Skeletal muscle cell (primary cell): ENCODE measurements at regions not wholly inside any gene's neighbourhood (a gene's known extent, or its start where the extent isn't known, plus 50 kb on each side); places are given as distances from the start of the nearest gene placed in this dataset.
"Not testable (repeated sequence)": the region's sequence is repeated elsewhere in the genome, so short reads cannot be mapped to it uniquely, and the experiment has no call there.

Experiments used
- DNase-seq: peaks from one replicate; pipeline ENCODE4 v3.0.0-alpha.2; 2010; ENCODE audit warnings: low read depth
- H3K4me3 ChIP-seq: 2 replicates; pipeline ENCODE4 v1.5.1; 2011; ENCODE audit warnings: low read depth, mild to moderate bottlenecking, control low read depth, low read length, moderate library complexity

DNA sequence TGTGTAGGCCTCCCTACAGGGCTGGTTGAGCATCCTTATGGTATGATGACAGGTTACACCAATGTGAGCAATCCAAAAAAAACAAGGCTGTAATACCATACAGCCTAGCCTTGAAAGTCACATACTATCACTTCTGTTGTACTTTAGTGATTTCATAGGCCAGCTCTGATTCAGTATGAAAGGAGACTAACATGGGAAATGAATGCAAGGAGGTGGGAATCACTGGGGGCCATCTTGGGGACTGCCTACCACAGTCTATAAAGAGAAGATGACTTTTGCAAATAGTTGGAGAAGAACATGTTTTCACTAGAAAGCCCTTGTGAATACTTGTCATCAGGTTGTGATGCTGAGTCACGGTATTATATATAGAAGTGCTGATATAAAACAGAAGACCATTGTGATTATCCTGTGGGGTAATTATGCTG lies 270.7 kb downstream of the S1PR1 start:
- H3K4me3 ChIP-seq = no peak overlapping the region
- DNase-seq = peak; percentile 65

GRCh38 chr1:101508913-101509312 lies 272.1 kb downstream of the S1PR1 start:
- DNase-seq = no peak

DNA sequence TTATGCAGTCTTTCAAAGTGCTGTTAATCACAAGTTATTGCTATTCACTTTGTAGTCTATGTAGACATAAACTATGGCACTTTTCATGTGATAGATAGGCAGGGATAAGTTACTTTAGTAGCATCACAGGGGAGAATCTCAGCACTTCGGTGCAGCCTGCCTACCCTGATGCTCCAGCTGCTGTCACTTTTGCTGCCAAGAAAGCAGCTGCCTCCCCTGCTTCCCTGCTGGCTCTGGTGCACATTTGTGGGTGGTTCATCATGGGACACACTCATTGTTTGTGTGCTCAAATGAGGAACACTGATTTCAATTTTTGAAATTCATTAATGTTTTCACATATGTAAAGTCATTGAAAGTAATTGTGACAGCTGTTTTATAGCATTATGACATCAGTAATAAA lies 272.6 kb downstream of the S1PR1 start:
- no peak for DNase-seq
- no peak overlapping the region for H3K4me3 ChIP-seq

More at GRCh38 chr1:101508913-101509312, 272.1 kb downstream of the S1PR1 start:
- H3K4me3 ChIP-seq = no peak overlapping the region

GRCh38 chr1:101511202-101511891 lies 274.5 kb downstream of the S1PR1 start:
- H3K4me3 ChIP-seq = no peak overlapping the region
- DNase-seq = no peak

DNA sequence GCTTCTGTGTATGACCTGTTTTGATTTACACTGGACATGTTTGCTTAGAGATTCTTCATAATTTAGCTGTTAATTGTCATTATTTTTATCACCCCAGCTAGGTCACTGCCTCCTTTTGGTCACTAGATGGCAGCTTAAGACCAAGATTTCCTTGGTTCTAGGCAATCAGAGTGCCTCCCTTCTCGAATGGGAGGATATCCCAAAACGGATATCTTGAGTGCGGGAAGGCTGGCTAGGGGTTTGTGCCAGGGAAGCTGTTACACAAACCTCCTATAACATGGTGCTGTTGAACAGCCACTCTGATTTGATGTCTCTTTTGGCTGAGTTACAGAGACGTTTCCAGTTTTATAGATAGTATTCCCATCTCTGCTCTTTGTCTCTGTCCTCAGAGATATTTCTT lies 283.5 kb downstream of the S1PR1 start:
- no peak for DNase-seq
- no peak overlapping the region for H3K4me3 ChIP-seq

GRCh38 chr1:101522486-101522885 lies 285.7 kb downstream of the S1PR1 start:
- no peak for DNase-seq
- no peak overlapping the region for H3K4me3 ChIP-seq

GRCh38 chr1:101526813-101527212 lies 290.0 kb downstream of the S1PR1 start:
- no peak overlapping the region for H3K4me3 ChIP-seq
- no peak for DNase-seq

- no peak for DNase-seq
- no peak overlapping the region for H3K4me3 ChIP-seq
These were observed 295.6 kb downstream of the S1PR1 start for GRCh38 chr1:101532377-101532776.

DNA sequence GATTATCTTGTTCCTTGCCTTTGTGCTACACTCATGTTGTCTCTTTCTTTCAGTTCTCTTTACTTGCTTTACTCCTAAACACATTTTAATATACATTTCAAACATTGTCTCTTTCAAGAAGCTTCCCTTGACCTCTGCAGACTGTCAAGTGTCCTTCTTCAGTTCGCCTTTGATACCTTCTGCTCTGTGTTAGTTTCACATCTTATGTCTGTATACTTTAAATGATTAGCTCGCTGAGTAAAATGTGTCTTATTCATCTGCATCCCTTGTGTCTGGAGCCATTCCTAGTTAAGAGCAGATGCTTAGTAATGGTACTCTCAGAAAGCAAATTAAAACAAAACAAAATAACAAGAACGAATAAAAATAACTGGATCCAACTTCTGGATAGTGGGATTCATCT lies 303.3 kb downstream of the S1PR1 start:
- H3K4me3 ChIP-seq = no peak overlapping the region
- DNase-seq = no peak

- no peak overlapping the region for H3K4me3 ChIP-seq
- no peak for DNase-seq
These were observed 310.1 kb downstream of the S1PR1 start for GRCh38 chr1:101546885-101547284.

DNA sequence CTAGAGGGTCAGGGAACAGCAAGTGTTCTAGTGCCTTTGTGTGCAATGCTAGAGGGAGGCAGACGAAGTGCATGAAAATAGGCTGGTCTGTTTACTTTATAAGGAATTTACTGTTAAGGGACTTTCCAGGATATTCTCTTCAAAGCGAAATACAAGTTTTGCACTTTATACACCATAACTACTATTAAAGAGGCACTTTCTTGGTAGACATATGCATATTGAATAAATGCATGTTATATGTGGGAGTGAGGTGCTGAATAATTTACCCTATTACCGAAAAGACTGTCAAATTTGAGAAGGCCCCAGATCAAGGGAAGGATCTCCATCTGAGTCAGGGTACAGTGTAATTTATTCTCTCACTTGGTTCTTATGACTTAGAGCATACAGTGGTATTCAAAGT lies 310.5 kb downstream of the S1PR1 start:
- no peak overlapping the region for H3K4me3 ChIP-seq
- no peak for DNase-seq

DNA sequence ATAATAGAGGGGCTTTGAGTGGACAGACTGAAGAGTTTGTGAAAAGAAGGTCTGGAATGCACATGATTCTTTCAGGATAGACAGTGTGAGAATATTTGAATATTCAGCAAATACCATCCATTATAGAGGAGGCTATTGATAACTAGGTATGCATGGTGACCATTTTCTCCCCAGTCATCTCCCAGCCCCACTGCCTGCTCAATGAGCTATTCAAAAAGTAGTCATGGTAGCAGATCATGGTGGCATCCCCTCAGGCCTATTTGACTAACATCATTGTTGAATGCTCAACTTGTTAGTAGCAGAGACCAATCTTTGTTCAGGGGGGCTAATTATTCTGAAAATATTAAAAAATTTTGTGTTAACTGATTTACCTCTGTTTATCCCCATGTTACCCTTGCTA lies 311.6 kb downstream of the S1PR1 start:
- DNase-seq = no peak
- H3K4me3 ChIP-seq = no peak overlapping the region

- DNase-seq = no peak
- H3K4me3 ChIP-seq = no peak overlapping the region
These were observed 313.8 kb downstream of the S1PR1 start for GRCh38 chr1:101550581-101550980.

DNA sequence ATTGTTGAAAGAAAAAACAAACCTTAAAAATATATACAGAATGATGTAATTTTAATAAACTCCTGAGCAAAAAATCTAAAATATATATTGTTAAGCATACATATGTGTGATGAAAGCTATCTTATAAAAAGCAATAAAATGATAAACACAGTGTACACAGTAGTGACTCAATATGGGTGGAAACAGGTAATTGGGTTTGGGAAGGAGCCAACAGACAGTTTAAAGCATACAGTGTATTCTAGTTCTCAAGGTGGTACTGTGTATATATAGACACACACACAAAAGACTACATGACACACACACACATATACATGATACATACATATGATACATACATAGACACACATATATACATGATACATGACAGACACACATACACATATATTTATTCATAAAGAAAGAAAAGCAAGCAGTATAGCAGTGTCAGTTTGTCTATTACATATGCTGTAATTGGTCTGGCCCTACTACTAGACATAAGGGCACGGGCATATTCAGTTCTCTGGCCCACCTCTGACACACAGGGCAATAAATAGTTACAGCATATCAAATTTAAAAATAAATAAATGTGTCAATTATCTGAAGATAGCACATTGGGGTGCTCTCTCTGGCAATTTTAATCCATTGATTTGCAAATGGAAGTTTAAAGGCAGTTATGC lies 330.2 kb downstream of the S1PR1 start:
- DNase-seq = no peak
- H3K4me3 ChIP-seq = no peak overlapping the region

DNA sequence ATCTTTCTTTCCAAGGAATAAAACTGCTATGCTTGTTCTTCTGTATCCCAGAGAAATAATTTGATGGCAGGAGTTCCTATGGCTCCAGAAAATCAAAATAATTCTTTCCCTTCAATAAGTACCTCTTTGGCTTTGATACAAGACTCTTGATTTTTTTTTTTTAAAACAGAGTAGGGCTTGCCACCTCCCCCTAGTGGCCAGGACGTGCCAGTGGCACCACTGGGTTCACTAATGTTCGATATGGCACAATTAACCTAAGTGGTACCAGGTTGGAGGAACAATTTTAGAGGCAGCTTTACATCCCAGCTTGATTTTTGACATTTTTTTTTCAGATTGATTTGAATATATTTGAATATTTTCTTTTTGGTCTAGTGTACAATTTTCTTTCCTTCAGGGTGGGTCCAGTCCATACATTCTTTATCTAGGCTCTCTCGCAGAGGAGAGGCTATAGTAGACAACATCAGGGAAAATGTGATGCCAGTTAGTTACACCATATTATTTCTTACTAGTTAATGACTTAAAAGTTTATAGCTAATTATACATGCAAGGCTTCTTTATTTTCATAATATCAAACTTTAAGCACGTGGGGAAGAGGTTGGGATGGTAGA lies 330.9 kb downstream of the S1PR1 start:
- DNase-seq = no peak
- no peak overlapping the region for H3K4me3 ChIP-seq

- DNase-seq = peak; percentile 18
- H3K4me3 ChIP-seq = no peak overlapping the region
These were observed 350.9 kb downstream of the S1PR1 start for GRCh38 chr1:101587741-101588140.

- no peak overlapping the region for H3K4me3 ChIP-seq
- DNase-seq = no peak
These were observed 351.9 kb downstream of the S1PR1 start for GRCh38 chr1:101588677-101589076.

DNA sequence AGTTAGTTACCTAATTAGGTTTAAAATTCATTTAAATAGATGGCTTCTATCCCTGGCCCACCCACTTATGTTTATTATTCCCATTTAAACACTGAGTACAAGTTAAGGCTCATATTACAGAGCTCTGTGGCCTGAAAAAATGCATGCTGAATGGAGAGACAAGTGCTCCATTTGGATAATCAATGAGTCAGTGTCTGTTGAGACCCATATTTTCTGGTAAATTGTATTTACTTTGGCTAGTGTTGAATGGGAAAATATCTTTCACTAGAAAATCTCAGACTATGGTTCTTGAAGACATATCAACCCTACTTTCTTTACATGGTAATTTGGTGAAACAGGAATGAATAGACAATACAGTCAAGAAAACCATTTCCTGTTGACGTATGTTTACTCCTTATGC lies 356.0 kb downstream of the S1PR1 start:
- H3K4me3 ChIP-seq = no peak overlapping the region
- no peak for DNase-seq

- H3K4me3 ChIP-seq = no peak overlapping the region
- DNase-seq = no peak
These were observed 359.1 kb downstream of the S1PR1 start for GRCh38 chr1:101595881-101596374.

DNA sequence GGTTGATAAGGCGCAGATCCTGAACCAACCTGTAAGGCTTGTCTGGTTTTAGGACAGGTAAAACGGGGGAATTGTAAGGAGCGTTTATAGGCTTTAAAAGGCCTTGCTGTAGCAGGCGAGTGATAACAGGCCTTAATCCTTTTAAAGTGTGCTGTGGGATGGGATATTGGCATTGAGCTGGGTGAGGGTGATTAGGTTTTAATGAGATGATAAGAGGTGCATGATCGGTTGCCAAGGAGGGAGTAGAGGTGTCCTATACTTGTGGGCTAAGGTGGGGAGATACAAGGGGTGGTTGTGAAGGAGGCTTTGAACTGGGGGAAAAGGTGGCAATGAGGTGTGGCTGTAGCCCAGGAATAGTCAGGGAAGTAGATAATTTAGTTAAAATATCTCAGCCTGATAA lies 363.8 kb downstream of the S1PR1 start:
- H3K4me3 ChIP-seq, DNase-seq: not testable (repeated sequence)

DNA sequence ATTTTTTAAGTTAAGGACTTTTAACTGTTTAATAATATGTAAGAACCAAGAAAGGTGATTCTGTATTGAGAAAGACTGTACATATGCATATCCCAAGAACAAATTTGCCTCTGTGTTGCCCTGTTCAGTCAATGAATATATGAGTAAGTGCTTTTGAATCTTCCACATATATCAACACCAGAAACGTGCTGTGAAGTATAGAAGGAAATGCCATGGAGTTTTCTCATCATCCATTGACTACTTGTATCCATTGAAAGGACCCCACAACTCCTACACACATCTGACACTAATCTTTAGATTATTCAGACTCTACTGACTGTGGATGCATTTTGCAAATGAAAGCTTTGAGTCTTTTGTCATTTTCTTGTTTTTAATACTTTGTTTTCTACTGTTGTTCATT lies 366.9 kb downstream of the S1PR1 start:
- DNase-seq = no peak
- no peak overlapping the region for H3K4me3 ChIP-seq
